AG04450 (cell line): ENCODE measurements at regions not wholly inside any gene's neighbourhood (a gene's known extent, or its start where the extent isn't known, plus 50 kb on each side); places are given as distances from the start of the nearest gene placed in this dataset.

Source experiments
- CTCF ChIA-PET: fragments of 300-600, 350-600 bp; formaldehyde crosslinking; extraction: SDS; loops from one replicate; lab custom pipeline; 2022; ENCODE audit warnings: antibody characterized with exemption, inconsistent platforms; lab: Charles Lee
- POLR2A ChIA-PET: fragments of 350-600 bp; formaldehyde crosslinking; extraction: SDS; loops from one replicate; lab custom pipeline; 2021; ENCODE audit warnings: antibody characterized with exemption, inconsistent platforms; lab: Yijun Ruan, JAX
- DNase-seq: peaks from one replicate; pipeline ENCODE4 v3.0.0-alpha.2; 2011; ENCODE audit warnings: low read depth, low spot score
- H3K27ac ChIP-seq: one replicate; pipeline ENCODE4 v1.5.1; 2012; ENCODE audit warnings: low read depth, low read length, control low read depth
- H3K27me3 ChIP-seq: one replicate; pipeline ENCODE4 v1.6.0; 2012; ENCODE audit warnings: low read length; ENCODE audit not compliant: control insufficient read depth, insufficient read depth
- H3K4me3 ChIP-seq: 2 replicates; pipeline ENCODE4 v1.5.1; 2011; ENCODE audit warnings: mild to moderate bottlenecking, low read depth, low read length, control low read depth
- H3K9me3 ChIP-seq: 2 replicates; pipeline ENCODE4 v1.5.1; 2012; ENCODE audit warnings: low read length; ENCODE audit not compliant: control insufficient read depth, insufficient read depth
- TF ChIP-seq, protein P1 (sequence below): IDR thresholded peaks from 2 replicates; pipeline ENCODE4 v1.5.1; 2011; ENCODE audit warnings: low read depth, low read length, control low read depth, inconsistent platforms

DNA sequence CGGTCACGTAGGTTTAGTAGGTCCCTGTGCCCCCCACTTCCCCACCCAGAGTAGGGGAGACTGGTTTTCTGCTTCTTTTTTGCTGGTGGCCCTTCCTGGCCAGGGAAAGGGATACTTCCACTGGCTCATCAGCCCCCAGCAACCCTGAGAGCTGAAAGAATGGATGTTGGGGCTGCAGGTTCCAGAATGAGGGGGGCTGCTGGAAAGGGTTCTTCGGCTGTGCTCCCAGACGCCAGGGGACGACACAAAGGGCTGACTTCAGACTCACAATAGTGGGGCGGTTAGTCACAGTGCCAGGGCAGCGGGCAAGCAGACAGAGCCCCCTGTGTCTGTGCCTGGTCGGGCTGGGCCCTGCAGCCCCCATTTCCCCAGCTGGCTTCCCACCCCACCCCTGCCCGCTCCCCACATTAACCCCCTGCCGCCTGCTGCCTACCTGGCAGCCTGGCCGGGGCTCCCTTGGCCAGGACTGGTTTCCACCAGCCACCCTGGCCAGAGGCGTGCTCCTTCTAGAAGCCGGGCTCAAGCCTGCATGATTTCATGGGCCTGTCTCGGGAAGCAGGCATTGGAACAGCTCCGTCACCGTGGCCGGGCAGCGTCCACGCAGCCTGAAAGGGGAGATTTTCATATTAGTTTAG, 79.1 kb upstream of the WNT7B start:
- CTCF ChIA-PET: no interaction called here
- no peak overlapping the region for H3K4me3 ChIP-seq
- DNase-seq: no peak

DNA sequence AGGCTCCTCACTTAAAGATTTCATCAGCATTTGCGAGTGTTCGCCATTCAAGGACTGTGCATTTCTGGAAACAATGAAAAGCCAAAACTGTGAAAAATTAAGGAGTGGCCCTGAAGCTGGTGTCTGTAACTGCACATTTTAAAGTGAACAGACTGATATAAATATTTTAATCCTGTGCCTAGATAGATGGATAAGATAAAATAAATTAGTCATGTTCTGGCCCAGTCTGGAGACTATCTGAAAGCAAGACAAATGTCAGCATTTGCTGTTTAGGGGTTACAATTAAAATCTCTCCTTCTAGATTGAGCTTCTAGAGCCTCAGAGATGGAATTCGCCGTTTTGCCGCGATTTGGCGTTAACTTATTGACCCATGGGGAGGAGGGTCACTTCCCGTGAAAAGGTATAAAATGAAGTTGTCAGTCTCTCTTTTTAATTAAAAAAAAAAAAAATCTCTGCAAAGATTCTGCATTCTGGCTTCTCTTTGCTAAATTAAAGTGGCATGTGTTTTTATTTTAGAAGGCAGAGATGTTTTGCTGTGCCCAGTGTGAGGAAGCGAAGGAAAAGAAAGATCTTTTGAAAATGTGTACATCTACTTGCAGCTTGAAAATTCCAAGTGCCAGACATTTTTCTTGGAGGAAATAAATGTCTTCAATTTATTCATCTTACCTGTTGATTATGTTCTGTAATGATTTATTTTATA, 79.7 kb upstream of the WNT7B start:
- no peaks in the 10 kb centered on the region for H3K9me3 ChIP-seq
- CTCF ChIA-PET: no interaction called here
- H3K27ac ChIP-seq: no peak overlapping the region
- POLR2A ChIA-PET: no interaction called here
- no peak overlapping the region for H3K4me3 ChIP-seq
- TF ChIP-seq, protein P1, sequence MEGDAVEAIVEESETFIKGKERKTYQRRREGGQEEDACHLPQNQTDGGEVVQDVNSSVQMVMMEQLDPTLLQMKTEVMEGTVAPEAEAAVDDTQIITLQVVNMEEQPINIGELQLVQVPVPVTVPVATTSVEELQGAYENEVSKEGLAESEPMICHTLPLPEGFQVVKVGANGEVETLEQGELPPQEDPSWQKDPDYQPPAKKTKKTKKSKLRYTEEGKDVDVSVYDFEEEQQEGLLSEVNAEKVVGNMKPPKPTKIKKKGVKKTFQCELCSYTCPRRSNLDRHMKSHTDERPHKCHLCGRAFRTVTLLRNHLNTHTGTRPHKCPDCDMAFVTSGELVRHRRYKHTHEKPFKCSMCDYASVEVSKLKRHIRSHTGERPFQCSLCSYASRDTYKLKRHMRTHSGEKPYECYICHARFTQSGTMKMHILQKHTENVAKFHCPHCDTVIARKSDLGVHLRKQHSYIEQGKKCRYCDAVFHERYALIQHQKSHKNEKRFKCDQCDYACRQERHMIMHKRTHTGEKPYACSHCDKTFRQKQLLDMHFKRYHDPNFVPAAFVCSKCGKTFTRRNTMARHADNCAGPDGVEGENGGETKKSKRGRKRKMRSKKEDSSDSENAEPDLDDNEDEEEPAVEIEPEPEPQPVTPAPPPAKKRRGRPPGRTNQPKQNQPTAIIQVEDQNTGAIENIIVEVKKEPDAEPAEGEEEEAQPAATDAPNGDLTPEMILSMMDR: no peak
- H3K27me3 ChIP-seq: no peaks in the 10 kb centered on the region
- DNase-seq: no peak

More for the DNA sequence above, 79.1 kb upstream of the WNT7B start:
- TF ChIP-seq, protein P1: no peak
- POLR2A ChIA-PET: no interaction called here
- Histone ChIP-seq H3K27ac (no peak overlapping the region), H3K9me3 (no peaks in the 10 kb centered on the region), H3K27me3 (no peaks in the 10 kb centered on the region)

DNA sequence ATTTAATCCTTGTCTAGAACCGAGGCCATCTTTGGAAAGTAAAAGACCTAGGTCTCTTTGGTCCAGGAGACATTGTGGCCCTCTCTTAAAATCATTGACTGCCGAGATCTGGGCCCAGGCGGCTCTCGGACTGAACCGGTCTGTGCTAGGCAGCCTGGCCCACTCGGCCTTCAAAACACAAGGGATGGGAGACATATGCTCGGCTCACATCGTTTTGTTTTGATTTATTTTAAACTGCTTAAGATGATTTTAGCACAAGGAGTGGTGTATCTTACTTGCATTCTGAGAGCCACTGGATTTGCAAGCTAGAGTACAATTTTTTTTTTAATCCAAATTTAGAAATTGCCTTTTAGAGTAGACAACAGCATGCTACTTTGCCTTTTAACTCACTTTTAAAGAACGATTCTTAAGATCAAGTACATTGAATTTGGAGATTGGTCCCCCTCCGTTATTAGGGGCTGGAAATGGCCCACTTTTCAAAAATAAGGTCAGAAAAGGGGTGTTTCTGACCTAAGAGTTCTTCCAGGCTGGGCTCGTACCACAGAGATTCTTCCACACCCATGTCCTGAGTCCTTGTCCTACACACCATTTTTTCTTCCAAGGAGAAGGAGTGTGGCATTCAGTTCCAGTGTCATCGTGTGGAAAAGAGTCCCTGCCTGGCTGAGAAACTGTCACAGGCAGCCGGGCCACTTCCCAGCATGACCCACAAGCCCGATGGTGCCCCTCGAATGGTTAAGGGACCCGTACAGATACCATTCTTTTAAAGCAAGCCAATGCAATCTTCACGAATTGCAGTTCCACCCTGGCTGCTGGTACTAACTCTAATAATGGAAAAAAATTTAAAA, 80.5 kb upstream of the WNT7B start:
- TF ChIP-seq, protein P1: no peak
- Histone ChIP-seq H3K27ac (no peak overlapping the region), H3K4me3 (no peak overlapping the region), H3K27me3 (no peaks in the 10 kb centered on the region), H3K9me3 (no peaks in the 10 kb centered on the region)
- no peak for DNase-seq
- CTCF ChIA-PET: no interaction called here
- POLR2A ChIA-PET: interaction anchor here (1.2 kb wide), 1 partner anchor 13 kb away, joined by 3 read pairs; no protein-coding TSS in a partner anchor

DNA sequence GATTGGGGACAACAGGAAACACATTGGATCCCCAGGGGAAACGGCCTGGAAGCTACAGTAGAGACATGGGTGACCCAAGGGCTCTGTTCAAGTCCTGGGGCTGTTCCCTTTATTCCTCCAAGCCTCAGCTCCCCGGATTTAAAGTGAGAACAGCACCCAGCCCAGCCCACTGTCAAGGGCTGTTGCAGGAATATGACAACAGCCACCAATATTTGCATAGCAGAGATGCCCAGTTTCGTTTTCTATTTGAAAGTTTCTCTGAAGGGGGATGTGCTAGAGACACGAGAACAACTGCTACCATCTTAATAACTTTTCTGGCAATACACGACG, 81.1 kb upstream of the WNT7B start:
- CTCF ChIA-PET: interaction anchor here (1.0 kb wide), 1 partner anchor 52 kb away, joined by 3 read pairs; no protein-coding TSS in a partner anchor
- POLR2A ChIA-PET: interaction anchor here (1.2 kb wide), 1 partner anchor 12 kb away, joined by 3 read pairs; no protein-coding TSS in a partner anchor
- TF ChIP-seq, protein P1: no peak

More for the DNA sequence above, 81.1 kb upstream of the WNT7B start:
- no peaks in the 10 kb centered on the region for H3K9me3 ChIP-seq
- H3K27ac ChIP-seq: no peak overlapping the region
- DNase-seq: no peak
- H3K27me3 ChIP-seq: no peaks in the 10 kb centered on the region
- H3K4me3 ChIP-seq: no peak overlapping the region
